OCI-M1 (cell line): ENCODE measurements at regions not wholly inside any gene's neighbourhood (a gene's known extent, or its start where the extent isn't known, plus 50 kb on each side); places are given as distances from the start of the nearest gene placed in this dataset.
"Not testable (repeated sequence)": the region's sequence is repeated elsewhere in the genome, so short reads cannot be mapped to it uniquely, and the experiment has no call there.

ENCODE experiments used
- DNase-seq: peaks from one replicate; lab custom pipeline; 2025; lab: John Stamatoyannopoulos, UW

DNA sequence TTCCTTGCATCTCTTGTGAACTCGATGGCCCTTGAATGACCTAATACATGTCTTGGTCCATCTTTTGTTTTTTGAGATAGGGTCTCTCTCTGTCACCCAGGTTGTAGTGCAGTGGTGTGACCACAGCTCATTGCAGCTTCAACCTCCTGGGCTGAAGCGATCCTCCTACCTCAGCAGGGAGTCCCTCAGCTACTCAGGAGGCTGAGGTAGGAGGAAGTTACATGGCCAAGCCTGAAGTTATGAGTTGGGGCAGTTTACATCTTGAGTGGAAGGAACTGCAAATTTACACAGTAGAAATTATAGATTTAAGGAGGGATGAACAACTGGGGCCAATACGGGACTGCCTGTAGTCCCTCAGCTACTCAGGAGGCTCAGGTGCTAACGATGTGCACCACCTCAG lies 97.2 kb upstream of the METTL14 start:
- no peak for DNase-seq

DNA sequence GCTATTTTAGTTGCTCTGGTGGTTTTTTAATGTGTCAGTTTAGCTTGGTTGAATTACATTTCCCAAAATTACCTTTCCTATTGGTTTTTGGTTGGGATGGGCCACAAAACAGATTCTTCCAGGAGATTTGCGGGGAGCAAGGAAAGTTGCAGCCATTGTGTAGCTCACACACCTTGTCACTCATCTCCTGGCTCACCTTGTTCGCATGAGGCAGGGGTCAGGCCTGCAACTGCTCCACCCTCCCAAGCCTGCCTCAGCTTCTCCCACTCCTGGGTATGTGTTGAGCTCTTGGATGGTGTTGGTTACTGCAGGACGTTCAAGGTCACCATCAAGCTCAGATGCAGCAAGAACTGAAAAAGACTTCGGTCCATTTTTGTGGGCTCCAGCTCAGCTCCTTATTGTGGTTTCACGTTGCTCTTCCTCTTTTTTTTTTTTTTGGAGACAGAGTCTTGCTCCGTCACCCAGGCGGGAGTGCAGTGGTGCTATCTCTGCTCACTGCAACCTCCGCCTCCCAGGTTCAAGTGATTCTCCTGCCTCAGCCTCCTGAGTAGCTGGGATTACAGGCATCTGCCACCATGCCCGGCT lies 95.6 kb upstream of the METTL14 start:
- DNase-seq = no peak

DNA sequence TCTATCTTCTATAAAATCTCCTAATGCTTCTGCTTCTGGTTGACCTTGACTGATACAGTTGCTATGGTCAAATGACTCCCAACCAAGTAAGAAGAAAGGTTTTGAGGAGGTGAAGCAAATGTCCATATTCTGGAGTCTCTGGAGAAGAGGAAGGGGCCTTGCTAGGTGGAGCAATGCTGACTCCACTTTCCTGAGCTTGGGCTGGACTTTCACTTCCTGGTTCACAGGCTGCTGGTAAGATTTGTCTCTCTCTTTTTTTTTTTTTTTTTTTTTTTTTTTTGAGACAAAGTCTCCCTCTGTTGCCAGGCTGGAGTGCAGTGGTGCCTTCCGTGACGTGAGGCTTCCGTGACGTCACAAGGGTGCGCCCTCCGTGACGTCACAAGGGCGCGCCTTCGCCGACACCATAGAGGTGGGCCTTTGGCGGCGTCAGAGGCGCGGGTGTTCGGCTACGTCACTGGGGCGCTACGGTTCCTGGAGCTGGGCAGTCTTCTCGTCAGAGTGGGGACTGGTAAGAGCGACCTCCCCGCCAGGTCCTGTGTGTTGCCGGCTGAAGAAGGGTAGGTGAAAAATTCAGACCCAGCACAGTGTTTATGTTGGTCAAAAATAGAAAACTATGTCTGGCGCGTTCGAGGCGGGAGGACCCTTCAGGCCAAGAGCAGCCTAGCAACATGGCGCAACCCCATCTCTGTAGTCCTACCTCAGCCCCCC lies 93.7 kb upstream of the METTL14 start:
- peak; percentile 98 for DNase-seq

DNA sequence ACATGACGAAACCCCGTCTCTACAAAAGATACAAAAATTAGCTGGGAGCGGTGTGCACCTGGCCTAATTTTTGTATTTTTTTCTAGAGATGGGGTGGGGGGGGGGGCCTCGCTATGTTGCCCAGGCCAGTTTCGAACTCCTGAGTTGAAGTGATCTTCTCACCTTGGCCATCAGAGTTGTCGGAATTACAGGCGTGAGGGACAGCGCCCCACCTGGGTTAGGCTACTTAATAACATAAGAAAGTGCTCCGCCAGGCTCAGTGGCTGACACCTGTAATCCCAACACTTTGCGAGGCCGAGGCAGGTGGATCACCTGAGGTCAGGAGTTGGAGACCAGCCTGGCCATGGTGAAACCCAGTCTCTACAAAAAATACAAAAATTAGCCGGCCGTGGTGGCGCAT lies 92.9 kb upstream of the METTL14 start:
- not testable (repeated sequence) for DNase-seq

DNA sequence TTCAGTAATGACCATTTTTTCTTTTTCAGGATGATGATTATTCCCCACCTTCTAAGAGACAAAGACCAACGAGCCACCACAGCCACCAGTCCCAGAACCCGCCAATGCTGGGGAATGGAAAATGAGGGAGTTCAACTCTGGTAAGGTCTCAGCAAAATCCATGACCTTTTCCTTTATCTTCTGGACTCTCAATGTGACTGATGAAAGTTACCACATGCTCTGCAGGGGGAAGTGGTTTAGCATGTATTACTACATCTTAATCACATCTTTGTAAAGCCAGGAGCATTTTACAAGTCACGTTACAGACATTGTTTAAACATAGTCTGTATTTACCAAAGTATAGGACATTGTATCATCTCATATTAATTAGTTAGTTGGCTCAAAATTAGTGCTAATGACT lies 89.3 kb upstream of the METTL14 start:
- not testable (repeated sequence) for DNase-seq

DNA sequence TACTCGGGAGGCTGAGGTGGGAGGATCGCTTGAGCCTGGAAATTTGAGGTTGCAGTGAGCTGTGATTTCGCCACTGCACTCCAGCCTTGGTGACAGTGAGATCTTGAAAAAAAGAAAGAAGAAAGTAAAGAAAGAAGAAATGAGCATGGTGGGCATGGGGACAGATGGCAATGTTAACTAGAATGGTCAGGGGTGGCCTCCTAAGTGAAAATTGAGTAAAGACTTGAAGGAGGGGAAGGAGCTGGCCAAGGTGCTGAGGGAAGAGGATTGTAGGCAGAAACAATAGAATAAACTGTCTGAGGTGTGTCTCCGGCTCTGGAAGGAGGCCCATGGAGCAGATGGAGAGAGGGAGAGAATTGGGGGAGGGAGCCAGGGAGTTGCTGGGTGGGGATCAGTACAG lies 60.1 kb upstream of the METTL14 start:
- DNase-seq = not testable (repeated sequence)

DNA sequence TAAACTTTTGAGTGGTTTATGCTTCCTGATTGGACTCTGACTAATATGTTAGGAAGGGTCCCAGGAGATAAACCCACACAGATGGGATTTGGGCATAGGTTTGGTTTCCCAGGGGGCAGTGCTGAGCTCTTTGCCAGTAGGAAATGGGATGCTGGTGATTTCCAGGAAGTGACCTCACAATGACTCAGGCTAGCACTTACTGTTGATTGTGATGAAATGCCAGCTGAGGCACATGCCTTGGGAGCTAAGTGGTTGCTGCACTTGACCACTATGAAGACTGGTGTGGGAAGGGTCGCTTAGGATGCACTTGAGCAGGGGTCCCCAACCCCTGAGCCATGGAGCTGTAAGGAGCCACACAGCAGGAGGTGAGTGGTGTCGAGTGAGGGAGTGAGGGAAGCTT lies 55.5 kb upstream of the METTL14 start:
- peak; percentile 43 for DNase-seq

DNA sequence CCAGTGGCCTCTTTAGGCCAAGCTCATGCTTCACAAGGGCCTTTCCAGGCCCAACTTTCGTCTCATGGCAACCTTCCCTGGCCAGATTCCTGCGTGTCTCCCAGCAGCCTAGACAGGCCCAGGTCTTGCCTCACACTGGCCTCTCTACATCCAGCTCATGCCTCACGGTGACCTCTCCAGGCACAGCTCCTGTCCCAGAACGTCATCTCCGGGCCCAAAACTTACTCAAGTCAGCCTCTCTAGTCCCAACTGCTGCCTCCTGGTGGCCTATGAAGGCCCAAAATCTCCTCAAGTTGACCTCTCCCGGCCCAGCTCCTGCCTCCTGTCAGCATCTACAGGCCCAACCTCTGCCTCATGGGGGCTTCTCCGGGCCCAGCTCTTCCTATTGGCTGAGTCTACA lies 54.3 kb upstream of the METTL14 start:
- not testable (repeated sequence) for DNase-seq

DNA sequence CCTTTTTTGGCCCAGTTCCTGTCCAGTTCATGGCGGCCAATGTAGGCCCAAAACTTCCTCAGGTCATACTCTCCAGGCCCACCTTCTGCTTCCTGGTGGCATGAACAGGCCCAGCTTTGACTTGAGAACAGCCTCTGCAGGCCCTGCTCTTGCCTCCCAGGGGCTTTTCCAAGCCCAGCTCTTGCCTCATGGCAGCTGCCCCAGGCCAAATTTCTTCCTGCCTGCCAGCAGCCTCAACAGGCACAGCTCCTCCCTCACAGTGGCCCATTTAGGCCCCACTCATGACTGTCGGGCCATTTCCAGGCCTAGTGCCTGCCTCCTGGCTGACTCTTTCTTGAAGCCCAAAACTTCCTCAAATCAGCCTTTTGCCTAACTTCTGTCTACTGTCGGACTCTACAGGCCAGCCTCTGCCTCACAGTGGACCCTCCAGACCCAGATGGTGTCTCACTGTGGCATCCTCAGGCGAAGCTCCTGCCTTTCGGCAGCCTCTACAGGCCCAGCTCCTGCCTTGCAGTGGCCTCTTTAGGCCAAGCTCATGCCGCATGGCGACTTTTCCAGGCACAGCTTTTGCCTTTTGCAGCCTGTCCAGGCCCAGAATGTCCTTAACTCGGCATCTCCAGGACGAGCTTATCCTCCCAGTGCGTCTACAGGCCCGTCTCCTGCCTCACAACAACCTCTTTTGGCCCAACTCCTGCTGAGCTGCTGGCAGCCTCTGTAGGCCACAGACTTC lies 53.7 kb upstream of the METTL14 start:
- not testable (repeated sequence) for DNase-seq

DNA sequence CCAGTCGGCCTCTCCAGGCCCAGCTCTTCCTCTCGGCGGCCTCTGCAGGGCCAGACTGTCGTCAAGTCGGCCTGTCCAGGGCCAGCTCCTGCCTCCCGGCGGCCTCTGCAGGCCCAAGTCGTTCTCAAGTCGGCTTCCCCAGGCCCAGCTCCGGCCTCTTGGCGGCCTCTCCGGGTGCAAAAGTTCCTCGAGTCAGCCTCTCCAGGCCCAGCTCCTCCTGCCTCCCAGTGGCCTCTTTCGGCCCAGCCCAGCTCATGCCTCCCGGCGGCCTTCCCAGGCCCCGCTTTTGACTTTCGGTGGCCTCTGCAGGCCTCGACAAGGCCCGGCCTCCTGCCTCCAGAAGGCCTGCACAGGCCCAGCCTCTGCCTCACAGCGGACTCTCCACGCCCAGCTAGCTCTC lies 51.7 kb upstream of the METTL14 start:
- DNase-seq = not testable (repeated sequence)

DNA sequence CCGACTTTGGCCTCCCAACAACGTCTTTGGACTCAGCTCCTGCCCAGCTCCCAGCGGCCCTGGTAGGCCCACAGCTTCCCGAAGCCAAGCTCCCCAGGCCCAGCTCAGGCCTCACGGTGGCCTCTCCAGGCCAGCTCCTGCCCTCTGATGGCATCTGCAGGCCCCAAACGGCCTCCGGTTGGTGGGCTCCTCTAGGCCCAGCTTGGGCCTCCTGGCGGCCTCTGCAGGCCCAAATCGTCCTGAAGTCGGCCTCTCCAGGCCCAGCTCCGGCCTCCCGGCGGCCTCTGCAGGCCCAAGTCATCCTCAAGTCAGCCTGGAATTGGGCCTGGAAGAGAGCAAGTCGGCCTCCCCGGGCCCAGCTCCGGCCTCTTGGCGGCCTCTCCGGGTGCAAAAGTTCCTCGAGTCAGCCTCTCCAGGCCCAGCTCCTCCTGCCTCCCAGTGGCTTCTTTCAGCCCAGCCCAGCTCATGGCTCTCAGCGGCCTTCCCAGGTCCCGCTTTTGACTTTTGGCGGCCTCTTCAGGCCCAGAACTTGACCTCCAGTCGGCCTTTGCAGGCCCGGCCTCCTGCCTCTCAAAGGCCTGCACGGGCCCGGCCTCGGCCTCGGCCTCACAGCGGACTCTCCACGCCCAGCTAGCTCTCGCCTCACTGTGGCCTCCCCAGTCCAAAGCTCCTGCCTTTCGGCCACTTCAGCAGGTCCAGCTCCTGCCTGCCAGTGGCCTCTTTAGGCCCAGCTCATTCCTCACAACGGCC lies 50.9 kb upstream of the METTL14 start:
- not testable (repeated sequence) for DNase-seq
